ENCODE measurements at regions not wholly inside any gene's neighbourhood (a gene's known extent, or its start where the extent isn't known, plus 50 kb on each side); places are given as distances from the start of the nearest gene placed in this dataset.

DNA sequence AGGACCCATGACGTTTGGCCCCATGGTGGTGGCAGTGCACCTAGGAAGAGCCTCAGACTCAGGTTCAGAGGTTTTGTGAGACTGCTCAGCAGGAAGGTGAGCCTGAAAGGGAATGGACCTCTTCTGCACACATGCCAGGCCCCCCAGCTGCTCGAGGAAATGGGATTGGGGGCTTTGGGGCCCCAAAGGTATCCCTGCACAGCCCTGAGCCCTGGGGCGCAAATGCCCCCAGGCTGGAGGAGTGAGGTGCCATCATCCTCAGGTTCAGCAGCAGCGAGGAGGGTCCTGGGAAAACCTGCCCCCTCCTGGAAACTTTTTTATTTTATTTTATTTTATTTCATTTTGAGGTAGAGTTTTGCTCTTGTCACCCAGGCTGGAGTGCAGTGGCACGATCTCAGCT, 171.8 kb upstream of the MVB12B start:
- FAIRE-seq = no peak

GRCh38 chr9:126155756-126156664, 170.6 kb upstream of the MVB12B start:
- no peak for FAIRE-seq

DNA sequence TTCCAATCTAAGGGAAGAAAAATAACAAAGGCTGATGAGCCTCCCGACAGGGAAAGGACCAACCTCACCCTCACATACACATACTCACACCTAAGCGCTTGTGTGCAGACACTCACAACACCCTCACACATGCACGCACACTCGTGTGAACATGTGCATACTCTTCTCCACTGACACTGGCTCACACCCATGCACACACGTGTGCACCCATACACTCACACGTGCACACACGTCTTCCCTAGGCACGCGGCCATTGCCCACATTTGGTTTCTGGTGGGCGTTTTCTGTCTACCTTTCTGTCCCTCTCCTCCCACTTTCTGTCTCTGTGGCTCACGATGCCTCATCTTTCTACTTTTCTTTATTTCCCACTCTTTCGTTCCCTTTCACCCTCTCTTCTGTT, 169.7 kb upstream of the MVB12B start:
- no peak for FAIRE-seq

GRCh38 chr9:126157423-126157822, 169.2 kb upstream of the MVB12B start:
- no peak for FAIRE-seq

GRCh38 chr9:126157826-126158587, 168.6 kb upstream of the MVB12B start:
- FAIRE-seq = no peak

- no peak for FAIRE-seq
These were observed 167.8 kb upstream of the MVB12B start for GRCh38 chr9:126158588-126159429.

DNA sequence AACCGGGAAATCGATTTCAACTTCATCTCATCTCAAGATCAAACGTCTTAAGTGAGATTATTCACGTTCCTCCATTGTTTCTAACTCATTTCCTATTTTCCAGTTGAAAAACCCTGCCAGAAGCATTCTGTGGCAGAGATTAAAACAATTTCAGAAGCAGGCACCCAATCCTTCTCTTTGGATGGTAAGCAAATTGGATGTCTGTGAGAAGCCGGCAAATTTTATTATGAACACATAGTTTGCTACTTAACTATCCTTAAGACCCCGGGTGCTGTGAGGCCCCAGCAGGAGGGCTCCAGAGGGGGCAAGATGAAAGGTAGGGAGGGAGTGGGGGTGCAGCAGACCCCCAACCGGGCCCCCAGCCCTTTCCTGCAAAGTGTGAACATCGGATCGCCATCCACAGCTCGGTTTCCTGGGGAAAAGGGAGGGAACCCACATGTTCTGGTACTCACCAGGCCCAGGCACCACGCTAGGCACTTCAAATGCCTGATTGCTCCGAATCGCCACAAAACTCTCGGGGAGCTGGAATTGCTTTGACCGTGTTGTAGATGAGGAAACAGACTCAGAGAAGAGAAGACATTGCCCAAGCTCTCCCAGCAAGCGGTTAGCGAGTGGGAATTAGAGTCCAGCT, 167.1 kb upstream of the MVB12B start:
- no peak for FAIRE-seq

DNA sequence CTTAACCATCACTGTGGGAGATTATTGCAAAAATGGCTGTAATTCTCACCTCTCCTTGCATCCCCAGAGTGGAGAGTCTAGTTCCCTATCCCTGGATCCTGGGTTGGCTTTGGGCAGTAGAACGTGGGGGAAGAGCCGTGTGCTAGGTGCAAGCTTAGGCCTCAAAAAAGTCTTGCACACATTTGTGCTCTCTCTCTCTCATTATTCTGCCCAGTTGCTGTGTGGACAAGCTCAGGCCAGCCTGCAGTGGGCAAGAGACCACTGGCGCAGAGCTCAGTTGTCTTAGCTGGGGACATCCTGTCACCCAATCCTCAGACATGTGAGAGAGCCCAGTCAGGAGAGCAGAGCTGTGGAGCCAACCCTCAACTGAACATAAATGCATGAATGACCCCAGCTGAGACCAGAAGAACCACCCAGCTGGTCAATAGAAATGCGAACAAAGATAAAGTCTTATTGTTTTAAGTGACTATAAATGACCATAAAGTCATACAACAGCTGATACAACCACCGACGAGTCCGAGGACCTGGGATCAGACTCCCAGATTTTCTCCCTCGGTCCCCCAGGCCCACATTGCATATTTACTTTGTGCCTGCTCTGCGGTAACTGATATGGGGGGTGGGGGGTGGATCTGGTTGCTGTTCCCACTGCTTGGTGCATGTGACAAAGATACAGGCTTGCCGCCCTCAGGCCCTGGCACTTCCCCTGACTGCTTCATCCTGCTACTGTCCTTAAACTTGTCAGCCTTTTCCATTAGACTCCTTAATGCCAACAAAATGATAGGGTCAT, 166.4 kb upstream of the MVB12B start:
- no peak for FAIRE-seq

GRCh38 chr9:126160854-126161329, 165.7 kb upstream of the MVB12B start:
- FAIRE-seq = no peak

- FAIRE-seq = no peak
These were observed 163.8 kb upstream of the MVB12B start for GRCh38 chr9:126162611-126163381.

DNA sequence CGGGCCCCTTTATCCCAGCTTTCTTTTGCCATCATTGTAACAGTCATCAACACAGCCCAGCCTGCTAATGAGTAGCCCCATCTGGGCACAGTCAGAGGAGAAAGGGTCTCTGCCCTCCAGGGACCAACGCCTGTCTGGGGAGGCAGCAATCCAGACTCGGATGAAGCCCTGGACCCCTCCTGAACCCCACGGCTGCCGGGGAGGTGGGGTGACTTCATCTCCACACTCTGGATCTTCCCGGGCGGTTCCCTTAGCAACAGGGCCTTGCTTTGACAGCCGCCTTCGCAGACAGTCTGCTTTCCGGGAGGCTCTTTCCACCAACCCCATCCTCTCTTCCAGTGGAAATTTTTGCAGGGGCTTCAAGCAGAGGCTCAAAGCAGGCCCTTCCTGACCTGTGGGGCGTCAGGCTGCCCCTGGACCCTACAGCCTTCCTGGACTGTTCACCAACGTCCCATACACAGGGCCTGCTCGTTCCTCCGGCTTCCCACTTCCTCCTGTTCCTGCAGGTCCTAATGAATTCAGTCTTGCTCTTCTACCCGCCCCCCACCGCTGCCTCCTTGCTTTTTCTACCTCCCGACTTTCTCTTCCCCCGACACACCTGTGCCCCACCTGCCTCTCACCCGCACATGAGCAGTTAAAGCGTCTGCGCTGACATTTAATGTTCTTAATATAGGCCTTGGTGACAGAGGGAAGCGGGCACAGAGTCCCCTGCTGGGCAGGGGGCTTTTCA, 161.7 kb upstream of the MVB12B start:
- no peak for FAIRE-seq

GRCh38 chr9:126165755-126166154, 160.9 kb upstream of the MVB12B start:
- no peak for FAIRE-seq

DNA sequence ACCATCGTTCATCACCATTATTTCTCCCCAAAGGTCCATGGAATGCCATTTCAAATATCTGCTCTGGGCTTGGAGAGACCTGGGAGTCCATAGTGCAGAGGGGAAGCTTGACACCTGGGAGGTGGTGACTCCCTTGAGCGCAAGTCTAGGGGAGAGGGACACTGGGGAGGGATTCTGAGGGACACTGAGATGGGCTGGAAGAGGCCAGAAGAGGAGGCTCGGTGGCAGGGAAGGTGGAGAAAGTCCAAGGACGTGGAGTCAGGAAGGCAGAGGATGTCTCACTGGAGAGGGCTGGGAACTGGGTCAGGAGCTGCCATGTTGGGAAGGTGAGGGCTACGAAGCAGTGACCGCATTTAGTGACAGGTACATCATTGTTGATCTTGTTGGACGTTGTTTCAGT, 160.3 kb upstream of the MVB12B start:
- FAIRE-seq = no peak

GRCh38 chr9:126166866-126167265, 159.8 kb upstream of the MVB12B start:
- no peak for FAIRE-seq

DNA sequence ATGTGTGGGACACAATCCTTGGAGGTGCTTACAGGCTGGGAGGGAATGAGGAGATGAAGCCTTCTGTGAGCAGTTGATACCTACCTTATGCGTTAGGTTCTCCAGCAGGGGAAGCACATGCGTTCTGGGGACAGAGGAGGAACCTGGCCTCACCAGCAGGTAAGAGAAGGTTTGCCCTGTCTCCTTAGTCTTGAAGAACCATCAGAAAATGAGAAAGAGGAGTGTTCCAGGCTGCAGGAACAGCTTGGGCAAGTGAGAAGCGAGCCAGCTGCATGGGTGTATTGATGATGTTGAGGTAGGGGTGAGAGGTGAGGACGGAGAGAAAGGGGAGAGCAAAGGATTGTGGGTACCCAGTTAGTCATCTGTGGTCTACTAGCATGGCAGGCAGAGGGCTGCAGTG, 156.9 kb upstream of the MVB12B start:
- FAIRE-seq = no peak

DNA sequence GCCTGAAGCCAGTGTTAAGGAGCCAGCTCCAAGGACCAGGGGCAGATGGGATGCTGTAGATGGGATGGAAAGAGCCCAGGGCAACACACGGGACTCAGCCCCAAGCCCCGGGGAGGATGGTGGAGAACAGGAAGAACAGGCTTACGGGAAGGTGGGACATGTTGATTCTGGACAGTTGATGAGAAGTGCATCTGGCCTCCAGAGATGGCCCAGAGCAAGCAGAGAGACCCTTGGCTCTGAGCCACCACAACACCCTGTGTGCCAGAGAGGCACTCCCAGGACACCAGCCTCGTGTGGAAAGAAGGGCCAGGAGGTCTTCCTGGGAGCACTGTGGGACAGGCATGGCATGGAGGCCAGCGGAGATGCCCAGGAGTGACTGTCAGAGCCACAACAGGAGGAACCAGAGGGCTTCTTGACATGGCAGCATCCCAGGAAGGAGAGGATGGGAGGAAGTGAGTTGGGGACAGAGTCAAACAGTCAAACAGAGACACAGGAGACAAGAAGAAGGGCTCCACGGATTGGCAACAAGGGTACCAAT, 156.3 kb upstream of the MVB12B start:
- FAIRE-seq = no peak

GRCh38 chr9:126171641-126172040, 155.0 kb upstream of the MVB12B start:
- FAIRE-seq = no peak

- FAIRE-seq = no peak
These were observed 153.2 kb upstream of the MVB12B start for GRCh38 chr9:126173401-126173800.

DNA sequence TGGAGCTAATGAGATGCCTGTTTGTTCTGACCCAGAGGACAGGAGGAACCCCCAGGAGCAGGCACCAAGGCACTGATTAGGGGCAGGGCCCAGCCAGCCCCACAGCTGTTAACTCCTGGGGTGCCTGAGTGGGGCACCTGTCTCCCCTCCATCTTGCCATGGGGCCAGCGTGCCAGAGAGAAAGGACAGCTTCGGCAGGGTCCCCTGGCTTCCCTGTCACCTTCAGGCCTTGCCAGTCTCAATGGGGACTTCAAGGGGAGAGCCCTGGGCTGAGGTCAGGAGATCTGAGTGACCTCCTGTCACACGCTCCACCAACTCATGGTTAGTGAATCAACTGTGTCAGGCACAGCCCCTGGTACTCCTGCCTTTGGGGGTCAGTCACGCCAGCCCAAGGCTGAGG, 152.7 kb upstream of the MVB12B start:
- FAIRE-seq = no peak

DNA sequence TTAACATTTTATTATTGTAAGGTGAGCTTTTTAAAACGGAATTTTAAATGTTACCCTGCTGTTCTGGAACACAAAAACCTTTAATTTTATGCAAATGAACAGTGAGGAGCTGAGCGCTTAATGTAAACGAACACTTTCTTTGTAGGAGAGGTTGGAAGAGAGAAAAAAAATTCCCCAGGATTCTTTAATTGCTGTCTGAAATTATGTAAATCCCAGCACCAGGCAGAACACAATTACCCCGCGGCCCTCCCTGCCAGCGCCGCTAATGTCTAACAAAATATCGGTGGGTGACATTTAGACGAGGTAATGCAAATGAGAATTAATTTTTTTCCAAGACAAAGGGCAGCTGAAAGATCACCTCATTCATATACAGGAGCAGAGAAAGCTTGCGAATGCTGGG, 143.4 kb upstream of the MVB12B start:
- FAIRE-seq = no peak
